H1 (cell line): ENCODE measurements at regions not wholly inside any gene's neighbourhood (a gene's known extent, or its start where the extent isn't known, plus 50 kb on each side); places are given as distances from the start of the nearest gene placed in this dataset.

Experiments
- CTCF ChIA-PET: fragments of 300-600 bp; sonication (Branson Sonifier 250); formaldehyde crosslinking; loops from one replicate; lab custom pipeline; 2021; ENCODE audit not compliant: partially characterized antibody; lab: Charles Lee
- POLR2A ChIA-PET: fragments of 300-600 bp; sonication (Branson Sonifier 250); formaldehyde crosslinking; loops from one replicate; lab custom pipeline; 2021; ENCODE audit warnings: inconsistent platforms; ENCODE audit not compliant: partially characterized antibody; lab: Charles Lee
- DNase-seq, 2 experiments: peaks; one replicate each; pipeline versions ENCODE4 v3.0.0 to v3.0.0-alpha.2; 2010 to 2022; ENCODE audit warnings: low spot score in 2 of 2, low read depth in 1 of 2, mixed read lengths in 1 of 2
- FAIRE-seq: peaks from 2 replicates; lab custom pipeline; 2011; peaks lifted over from hg19 to GRCh38; lab: Jason Lieb, UNC
- H2AFZ ChIP-seq: 2 replicates; pipeline ENCODE4 v1.8.1; 2012; ENCODE audit warnings: low read length, inconsistent platforms
- H2AK5ac ChIP-seq: 2 replicates; pipeline ENCODE4 v1.6.1; 2013; ENCODE audit warnings: low read depth, low read length
- H2BK120ac ChIP-seq: replicated peaks from 2 replicates; pipeline ENCODE3; 2013; ENCODE audit warnings: low read depth, low read length, inconsistent platforms
- H2BK12ac ChIP-seq: 2 replicates; pipeline ENCODE4 v1.6.1; 2013; ENCODE audit warnings: low read depth, low read length
- H2BK15ac ChIP-seq: 2 replicates; pipeline ENCODE4 v1.6.1; 2013; ENCODE audit warnings: low read length
- H2BK20ac ChIP-seq: 2 replicates; pipeline ENCODE4 v1.6.1; 2013; ENCODE audit warnings: low read length
- H2BK5ac ChIP-seq: 2 replicates; pipeline ENCODE4 v1.6.1; 2013; ENCODE audit warnings: low read depth, low read length
- H3K14ac ChIP-seq: 2 replicates; pipeline ENCODE4 v1.6.1; 2013; ENCODE audit warnings: inconsistent platforms; ENCODE audit not compliant: insufficient read length
- H3K18ac ChIP-seq: 2 replicates; pipeline ENCODE4 v1.6.1; 2013; ENCODE audit warnings: low read length; ENCODE audit errors: extremely low read depth
- H3K23ac ChIP-seq: 2 replicates; pipeline ENCODE4 v1.6.1; 2013; ENCODE audit warnings: inconsistent platforms; ENCODE audit not compliant: insufficient read length
- H3K23me2 ChIP-seq: 2 replicates; pipeline ENCODE4 v1.6.1; 2013; ENCODE audit warnings: low read depth, low read length
- H3K27ac ChIP-seq: 2 replicates; pipeline ENCODE4 v1.6.1; 2011; ENCODE audit warnings: low read depth, low read length, inconsistent platforms
- H3K27me3 ChIP-seq, 4 experiments: replicated peaks in 1 of 4; 1 replicate in 1 of 4; 2 replicates in 3 of 4; pipeline versions ENCODE4 v1.6.1 to v1.8.1; 2011 to 2013; ENCODE audit warnings: low read length in 3 of 4, mild to moderate bottlenecking in 3 of 4, inconsistent platforms in 2 of 4, mixed read lengths in 2 of 4, moderate library complexity in 1 of 4; ENCODE audit not compliant: control insufficient read depth in 3 of 4, insufficient read depth in 3 of 4; ENCODE audit errors: extremely low read depth in 1 of 4
- H3K36me3 ChIP-seq, 4 experiments: 2 replicates each; pipeline versions ENCODE4 v1.6.1 to v1.8.1; 2011 to 2013; ENCODE audit warnings: mild to moderate bottlenecking in 4 of 4, low read length in 3 of 4, moderate library complexity in 2 of 4, control low read depth in 1 of 4, inconsistent platforms in 1 of 4; ENCODE audit not compliant: insufficient read depth in 4 of 4, control insufficient read depth in 2 of 4
- H3K4ac ChIP-seq: replicated peaks from 2 replicates; pipeline ENCODE3; 2013; ENCODE audit warnings: low read length, low read depth, mixed read lengths, inconsistent platforms; ENCODE audit not compliant: insufficient read length
- H3K4me1 ChIP-seq, 4 experiments: replicated peaks in 1 of 4; 1 replicate in 1 of 4; 2 replicates in 3 of 4; pipeline versions ENCODE4 v1.6.1 to v1.8.1; 2011 to 2013; ENCODE audit warnings: low read length in 3 of 4, inconsistent platforms in 2 of 4, mixed read lengths in 1 of 4; ENCODE audit not compliant: insufficient read depth in 4 of 4, control insufficient read depth in 3 of 4
- H3K4me2 ChIP-seq, 2 experiments: 2 replicates each; pipeline versions ENCODE4 v1.6.1 to v1.8.1; 2011 to 2013; ENCODE audit warnings: low read depth in 2 of 2, low read length in 2 of 2, control low read depth in 1 of 2, inconsistent platforms in 1 of 2, mild to moderate bottlenecking in 1 of 2; ENCODE audit not compliant: insufficient read depth in 1 of 2
- H3K4me3 ChIP-seq, 4 experiments: fragments of 200-600, 300-600 bp in 1 of 4; sonication (generic), shearing (Covaris generic), sonication (Bioruptor Twin) in 1 of 4; 2 replicates each; pipeline versions ENCODE4 v1.5.1 to v1.8.1; 2011 to 2016; ENCODE audit warnings: low read length in 4 of 4, low read depth in 3 of 4, control low read depth in 2 of 4, inconsistent platforms in 2 of 4, mild to moderate bottlenecking in 2 of 4, mixed read lengths in 1 of 4, moderate library complexity in 1 of 4; ENCODE audit not compliant: insufficient read depth in 2 of 4; ENCODE audit errors: extremely low read depth in 1 of 4
- H3K56ac ChIP-seq: replicated peaks from 2 replicates; pipeline ENCODE3; 2013; ENCODE audit warnings: low read depth, mild to moderate bottlenecking, mixed read lengths, low read length, inconsistent platforms; ENCODE audit not compliant: insufficient read length
- H3K79me1 ChIP-seq: 2 replicates; pipeline ENCODE4 v1.6.1; 2013; ENCODE audit warnings: low read depth, low read length, control low read depth
- H3K79me2 ChIP-seq, 2 experiments: 2 replicates each; pipeline versions ENCODE4 v1.6.1 to v1.8.1; 2012 to 2013; ENCODE audit warnings: low read length in 2 of 2, mild to moderate bottlenecking in 2 of 2, inconsistent platforms in 1 of 2; ENCODE audit not compliant: insufficient read depth in 2 of 2, control insufficient read depth in 1 of 2
- H3K9ac ChIP-seq, 4 experiments: replicated peaks in 1 of 4; 1 replicate in 1 of 4; 2 replicates in 3 of 4; pipeline versions ENCODE4 v1.6.1 to v1.8.1; 2011 to 2013; ENCODE audit warnings: low read depth in 3 of 4, low read length in 3 of 4, control low read depth in 2 of 4, mild to moderate bottlenecking in 2 of 4, moderate library complexity in 2 of 4, inconsistent platforms in 1 of 4; ENCODE audit errors: extremely low read depth in 1 of 4
- H3K9me3 ChIP-seq, 2 experiments: 2 replicates each; pipeline versions ENCODE4 v1.6.1 to v1.8.1; 2012 to 2013; ENCODE audit warnings: mild to moderate bottlenecking in 2 of 2, moderate library complexity in 2 of 2, control low read depth in 1 of 2, inconsistent platforms in 1 of 2, low read depth in 1 of 2, low read length in 1 of 2, mixed read lengths in 1 of 2; ENCODE audit not compliant: insufficient read depth in 2 of 2
- H4K20me1 ChIP-seq, 2 experiments: replicated peaks in 1 of 2; 2 replicates each; pipeline versions ENCODE3 to v1.8.1; 2011 to 2013; ENCODE audit warnings: inconsistent platforms in 2 of 2, low read length in 2 of 2, mild to moderate bottlenecking in 1 of 2; ENCODE audit not compliant: insufficient read depth in 2 of 2, control insufficient read depth in 1 of 2
- H4K5ac ChIP-seq: 2 replicates; pipeline ENCODE4 v1.6.1; 2013; ENCODE audit warnings: low read length, low read depth, mixed read lengths, inconsistent platforms; ENCODE audit not compliant: insufficient read length
- H4K8ac ChIP-seq: 2 replicates; pipeline ENCODE4 v1.8.0; 2013; ENCODE audit warnings: mild to moderate bottlenecking, moderate library complexity, low read length, inconsistent platforms; ENCODE audit not compliant: insufficient read depth; ENCODE audit errors: extremely low read depth
- H4K91ac ChIP-seq: replicated peaks from 2 replicates; pipeline ENCODE3; 2013; ENCODE audit warnings: low read length, mixed read lengths, inconsistent platforms; ENCODE audit not compliant: insufficient read length
- CHD2 ChIP-seq: IDR thresholded peaks from 2 replicates; pipeline ENCODE4 v1.6.1; 2012; ENCODE audit warnings: low read length, improper control_type of control experiment
- GABPA ChIP-seq: IDR thresholded peaks from 2 replicates; pipeline ENCODE4 v1.6.1; 2011; ENCODE audit warnings: mild to moderate bottlenecking, low read length, moderate library complexity, borderline replicate concordance; ENCODE audit not compliant: insufficient read depth
- HDAC6 ChIP-seq: IDR thresholded peaks from one replicate; pipeline ENCODE4 v1.7.1; 2012; ENCODE audit warnings: low read depth, mild to moderate bottlenecking, inconsistent platforms, low read length, moderate library complexity
- SIRT6 ChIP-seq: IDR thresholded peaks from one replicate; pipeline ENCODE4 v1.7.1; 2012; ENCODE audit warnings: low read length, inconsistent platforms
- SP4 ChIP-seq: IDR thresholded peaks from 2 replicates; pipeline ENCODE4 v1.6.1; 2012; ENCODE audit warnings: low read length, inconsistent platforms
- TAF7 ChIP-seq: optimal IDR thresholded peaks from 2 replicates; pipeline ENCODE3; 2011; ENCODE audit warnings: low read depth, mild to moderate bottlenecking, inconsistent platforms, low read length, moderate library complexity, borderline replicate concordance
- WGBS, 2 experiments: shearing (Covaris generic) in 1 of 2; methylation state at CpG; one replicate each; pipeline versions ENCODE4 v1.1.6 to v1.1.7; 2013 to 2015; ENCODE audit warnings: low lambda C conversion rate in 2 of 2, mixed read lengths in 2 of 2, inconsistent platforms in 1 of 2, low coverage in 1 of 2, missing lambda C conversion rate in 1 of 2; ENCODE audit not compliant: insufficient replicate concordance in 2 of 2, insufficient coverage in 1 of 2, insufficient read length in 1 of 2; ENCODE audit errors: extremely low coverage in 1 of 2, missing lambda C conversion rate in 1 of 2; 5-methylcytosine and 5-hydroxymethylcytosine counted together

DNA sequence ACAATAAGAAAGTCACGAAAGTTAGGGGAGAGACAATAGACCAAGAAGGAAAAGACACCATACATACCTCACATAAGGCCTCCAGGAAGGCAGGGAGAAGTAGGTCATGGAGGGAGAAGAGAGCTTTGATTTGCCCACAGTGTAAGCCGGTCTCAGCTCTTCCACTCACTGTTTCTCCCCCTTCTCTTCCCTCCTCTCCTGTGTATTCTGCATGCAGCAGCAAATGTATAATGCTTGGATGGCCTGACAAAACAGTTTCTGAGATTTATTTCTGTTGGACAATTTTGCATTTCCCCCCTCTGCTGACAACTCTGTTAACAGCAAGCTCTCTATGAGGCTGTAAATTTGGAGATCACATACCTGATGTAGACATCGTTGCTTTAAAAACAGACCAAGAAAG is 318.9 kb downstream of the OMA1 start:
- H3K4me3 ChIP-seq = no peak overlapping the region
- CTCF ChIA-PET = interaction anchor here (0.7 to 2.3 kb wide), 6 partner anchors 8 to 1354 kb away, joined by 3 to 12 read pairs (median 4); no protein-coding TSS in a partner anchor
- H3K9ac ChIP-seq = no peak overlapping the region
- H4K20me1 ChIP-seq = peaks cover 0 to 2% of the 10 kb centered on the region in 2 experiments
- H2BK12ac ChIP-seq = no peak overlapping the region
- H3K14ac ChIP-seq = no peak overlapping the region
- no peak for DNase-seq
- H3K79me1 ChIP-seq = peaks cover 3% of the 10 kb centered on the region; the same call in 1 of the 2 replicates
- WGBS, 2 experiments = 75% methylated on average over 3 of the region's 3 CpGs; no CpG with 5 or more reads in 1 of the 2 experiments
- H3K23me2 ChIP-seq = no peaks in the 10 kb centered on the region
- H2AK5ac ChIP-seq = no peak overlapping the region
- no peak overlapping the region for H3K56ac ChIP-seq
- no peak overlapping the region for H3K27ac ChIP-seq
- H4K5ac ChIP-seq = no peak overlapping the region
- H3K36me3 ChIP-seq = no peaks in the 10 kb centered on the region
- no peak overlapping the region for H3K4ac ChIP-seq
- no peaks in the 10 kb centered on the region for H3K9me3 ChIP-seq
- H2AFZ ChIP-seq = no peak overlapping the region
- no peaks in the 10 kb centered on the region for H3K27me3 ChIP-seq
- H3K4me1 ChIP-seq = peaks cover 0 to 2% (median 0%) of the 10 kb centered on the region in 4 experiments; a peak in 2 of 7 replicates
- POLR2A ChIA-PET = no interaction called here
- no peak overlapping the region for H3K23ac ChIP-seq
- H4K8ac ChIP-seq = no peak overlapping the region
- no peak overlapping the region for H2BK5ac ChIP-seq
- no peak for TF ChIP-seq CHD2
- TF ChIP-seq GABPA = no peak
- TF ChIP-seq HDAC6 = no peak
- no peak for TF ChIP-seq TAF7
- no peak for TF ChIP-seq SIRT6
- TF ChIP-seq SP4 = no peak
- TF ChIP-seq, all 59 proteins: peak for 0
- Histone ChIP-seq H3K18ac (no peak overlapping the region), H3K79me2 (peaks cover 0 to 2% of the 10 kb centered on the region in 2 experiments; a peak in 1 of 4 replicates), H2BK20ac (no peak overlapping the region), H2BK120ac (no peak overlapping the region), H4K91ac (no peak overlapping the region), H3K4me2 (no peak overlapping the region), H2BK15ac (no peak overlapping the region)
- FAIRE-seq = no peak
